Right lobe of liver (tissue), 6 donors: ENCODE measurements at regions not wholly inside any gene's neighbourhood (a gene's known extent, or its start where the extent isn't known, plus 50 kb on each side); places are given as distances from the start of the nearest gene placed in this dataset.

ENCODE experiments used
- ATAC-seq, 4 donors: fragments of 200-7000 bp; cut with Tn5 transposase; one replicate each; pipeline ENCODE4 v1.9.1; 2020; ENCODE audit warnings: mild to moderate bottlenecking in 4 of 4, moderate library complexity in 4 of 4
- DNase-seq, 3 donors: peaks; one replicate each; pipeline ENCODE4 v3.0.0-alpha.2; 2020
- H3K27ac ChIP-seq, 3 donors: fragments of 200-600 bp; one replicate each; pipeline ENCODE4 v1.8.0; 2022
- H3K27me3 ChIP-seq, 2 donors: fragments of 200-600 bp; one replicate each; pipeline ENCODE4 v1.8.0; 2022
- H3K36me3 ChIP-seq, 4 donors: fragments of 200-600 bp; sonication (generic) in 1 of 4; one replicate each; pipeline versions ENCODE4 v1.5.1 to v1.8.0; 2017 to 2022; ENCODE audit warnings: control low read depth in 1 of 4
- H3K4me1 ChIP-seq, 4 donors: fragments of 200-600 bp; sonication (generic) in 1 of 4; one replicate each; pipeline versions ENCODE4 v1.5.1 to v1.8.0; 2017 to 2022; ENCODE audit warnings: control low read depth in 1 of 4
- H3K4me3 ChIP-seq, 3 donors: fragments of 200-600 bp; one replicate each; pipeline ENCODE4 v1.8.0; 2022
- H3K9me3 ChIP-seq, 4 donors: fragments of 200-600 bp; sonication (generic) in 1 of 4; one replicate each; pipeline versions ENCODE4 v1.5.1 to v1.8.0; 2017 to 2022; ENCODE audit warnings: control low read depth in 1 of 4
- CTCF ChIP-seq, 4 donors: fragments of 200-600 bp in 3 of 4; fragments of 450-650 bp in 1 of 4; IDR thresholded peaks; one replicate each; pipeline versions ENCODE4 v1.5.1 to v1.8.0; 2016 to 2022; ENCODE audit warnings: antibody characterized with exemption in 4 of 4, mild to moderate bottlenecking in 2 of 4
- POLR2A ChIP-seq: fragments of 450-650 bp; IDR thresholded peaks from one replicate; pipeline ENCODE4 v1.6.1; 2017; ENCODE audit warnings: antibody characterized with exemption, mild to moderate bottlenecking
- WGBS: methylation state at CpG from one replicate; pipeline ENCODE4 v1.1.6; 2018; ENCODE audit warnings: low coverage, low lambda C conversion rate; ENCODE audit not compliant: insufficient coverage; ENCODE audit errors: missing lambda C conversion rate; 5-methylcytosine and 5-hydroxymethylcytosine counted together
- intact Hi-C, 2 donors: fragments of 100-400 bp; cut with DNase I; formaldehyde crosslinking; loops; one replicate each; pipeline versions ENCODE4 v1.11.2 to v1.14.1; 2022
- donor health status: DM: no; HTN: yes; CAD: no.
- donor health status: DM: no; HTN: no; CAD: no.
- donor health status: DM: no; HTN: no; CAD: no.
- donor health status: DM: no; HTN: yes; CAD: no.
- donor health status: DM: no; HTN: yes; CAD: no.

- H3K4me1 ChIP-seq = no peaks in the 10 kb centered on the region
- no peaks in the 10 kb centered on the region for H3K27me3 ChIP-seq
- no peaks in the 10 kb centered on the region for H3K9me3 ChIP-seq
- DNase-seq = no peak
- H3K4me3 ChIP-seq = no peak overlapping the region
- TF ChIP-seq CTCF (IDR thresholded peaks at IDR 0.05) = no peak
- TF ChIP-seq POLR2A = no peak
- WGBS = 54% methylated on average over 1 of the region's 1 CpG
- intact Hi-C loops = no loop called here
- ATAC-seq = no peak
- H3K27ac ChIP-seq = no peak overlapping the region
- no peaks in the 10 kb centered on the region for H3K36me3 ChIP-seq
These were observed 96.2 kb downstream of the EMX2 start for GRCh38 chr10:117638664-117639200.

GRCh38 chr10:117640406-117640805, 97.9 kb downstream of the EMX2 start:
- TF ChIP-seq POLR2A (no peak), CTCF (IDR thresholded peaks at IDR 0.05) (no peak)
- Histone ChIP-seq H3K36me3 (no peaks in the 10 kb centered on the region), H3K27ac (no peak overlapping the region), H3K9me3 (no peaks in the 10 kb centered on the region), H3K4me3 (no peak overlapping the region), H3K4me1 (no peaks in the 10 kb centered on the region), H3K27me3 (no peaks in the 10 kb centered on the region)
- no peak for ATAC-seq
- no peak for DNase-seq
- intact Hi-C loops = no loop called here
- 7% methylated on average over 1 of the region's 1 CpG for WGBS

- DNase-seq = no peak
- WGBS = 71% methylated on average over 5 of the region's 5 CpGs
- H3K4me3 ChIP-seq = no peak overlapping the region
These were observed 104.2 kb downstream of the EMX2 start for GRCh38 chr10:117646718-117647117.

GRCh38 chr10:117647306-117647705, 104.8 kb downstream of the EMX2 start:
- TF ChIP-seq POLR2A = no peak
- Histone ChIP-seq H3K4me3 (no peak overlapping the region), H3K9me3 (no peaks in the 10 kb centered on the region), H3K27me3 (no peaks in the 10 kb centered on the region), H3K36me3 (no peaks in the 10 kb centered on the region), H3K4me1 (no peaks in the 10 kb centered on the region), H3K27ac (no peak overlapping the region)
- ATAC-seq (no peak), DNase-seq (no peak)
- WGBS = 38% methylated on average over 2 of the region's 6 CpGs
- intact Hi-C loops = no loop called here

More at GRCh38 chr10:117646718-117647117, 104.2 kb downstream of the EMX2 start:
- Histone ChIP-seq H3K9me3 (no peaks in the 10 kb centered on the region), H3K27me3 (no peaks in the 10 kb centered on the region), H3K36me3 (no peaks in the 10 kb centered on the region), H3K27ac (no peak overlapping the region), H3K4me1 (no peaks in the 10 kb centered on the region)
- TF ChIP-seq POLR2A (no peak), CTCF (IDR thresholded peaks at IDR 0.05) (no peak)
- ATAC-seq = no peak
- intact Hi-C loops = no loop called here

GRCh38 chr10:117651121-117651520, 108.6 kb downstream of the EMX2 start:
- H3K9me3 ChIP-seq = no peaks in the 10 kb centered on the region
- ATAC-seq (no peak), DNase-seq (no peak)
- no peak overlapping the region for H3K4me3 ChIP-seq
- H3K4me1 ChIP-seq = no peaks in the 10 kb centered on the region
- intact Hi-C loops = no loop called here
- no peaks in the 10 kb centered on the region for H3K36me3 ChIP-seq
- no peak overlapping the region for H3K27ac ChIP-seq
- 53% methylated on average over 5 of the region's 5 CpGs for WGBS
- TF ChIP-seq POLR2A (no peak), CTCF (IDR thresholded peaks at IDR 0.05) (no peak)
- H3K27me3 ChIP-seq = no peaks in the 10 kb centered on the region
